ENCODE measurements at regions not wholly inside any gene's neighbourhood (a gene's known extent, or its start where the extent isn't known, plus 50 kb on each side); places are given as distances from the start of the nearest gene placed in this dataset.
A peak's percentile ranks its signal among the peaks of the same experiment; 100 is the strongest.

DNA sequence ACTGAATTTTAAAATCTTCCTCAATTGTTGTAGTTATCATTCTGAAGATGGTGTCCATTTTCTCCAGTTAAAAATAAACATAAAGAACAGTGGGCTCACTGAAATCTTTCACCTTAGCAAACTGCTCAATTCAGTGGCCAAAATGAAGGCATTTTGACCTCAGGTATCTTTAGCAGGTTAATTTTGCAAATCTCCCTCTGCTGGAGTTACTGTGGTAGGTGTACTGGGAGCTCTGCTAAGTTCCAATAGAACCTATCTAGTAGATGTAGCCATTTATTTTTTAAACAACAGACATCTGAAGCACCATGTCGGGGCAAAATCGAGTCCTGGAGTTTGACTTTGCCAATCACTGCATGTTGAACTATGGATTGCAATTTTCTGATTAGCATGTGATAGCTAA, 177.1 kb downstream of the IRS1 start:
- Mint-ChIP-seq H3K27ac (no peak overlapping the region), H3K9me3 (no peaks in the 10 kb centered on the region), H3K27me3 (ENCODE audit: low read depth) (no peaks in the 10 kb centered on the region), H3K4me3 (no peak overlapping the region), H3K4me1 (no peaks in the 10 kb centered on the region), H3K36me3 (ENCODE audit: insufficient read depth in 1 of 3, low read depth in 3 of 3) (no peaks in the 10 kb centered on the region)
- no peak overlapping the region for H2AK5ac ChIP-seq (ENCODE audit: insufficient read length, low read length)
- no peaks in the 10 kb centered on the region for H4K20me1 ChIP-seq (ENCODE audit: control insufficient read depth, insufficient read depth, insufficient read length)
- no peak overlapping the region for H3K27ac ChIP-seq (ENCODE audit: insufficient read length, low read depth, low read length)
- no peak overlapping the region for H3T11ph ChIP-seq (ENCODE audit: low read length)
- H3K9ac ChIP-seq (ENCODE audit: extremely low read depth, insufficient read length, low read length), result no peak overlapping the region
- DNase-seq, result no peak
- no peak overlapping the region for H3K56ac ChIP-seq (ENCODE audit: insufficient read length, low read depth, low read length)
- H4K91ac ChIP-seq (ENCODE audit: insufficient read length, low read depth, low read length), result no peak overlapping the region
- H3K27me3 ChIP-seq (ENCODE audit: insufficient read depth, low read length), result no peaks in the 10 kb centered on the region
- H3K18ac ChIP-seq (ENCODE audit: insufficient read length, low read depth, low read length), result no peak overlapping the region
- no peaks in the 10 kb centered on the region for H3K23me2 ChIP-seq (ENCODE audit: insufficient read length, low read depth, low read length, poor library complexity, severe bottlenecking)
- H2BK5ac ChIP-seq (ENCODE audit: insufficient read length, low read length), result no peak overlapping the region
- H3K9me3 ChIP-seq (ENCODE audit: control insufficient read depth, low read depth, low read length), result no peaks in the 10 kb centered on the region
- WGBS (ENCODE audit: extremely low coverage, insufficient read length, low lambda C conversion rate), result no CpG with 5 or more reads among the region's 2 CpGs
- H3K4me2 ChIP-seq (ENCODE audit: insufficient read depth, insufficient read length, low read length), result no peak overlapping the region
- no peak overlapping the region for H2AFZ ChIP-seq (ENCODE audit: low read length)
- no peak overlapping the region for H3K14ac ChIP-seq (ENCODE audit: insufficient read depth, low read length)
- no peak overlapping the region for H4K5ac ChIP-seq (ENCODE audit: insufficient read length, low read depth, low read length)
- no peaks in the 10 kb centered on the region for H3K79me2 ChIP-seq (ENCODE audit: insufficient read depth, low read length)
- no peak overlapping the region for H2BK12ac ChIP-seq (ENCODE audit: insufficient read length, low read depth, low read length)
- H3K79me1 ChIP-seq (ENCODE audit: insufficient read depth, low read depth, low read length, poor library complexity, severe bottlenecking), result no peaks in the 10 kb centered on the region
- H2BK15ac ChIP-seq (ENCODE audit: low read depth, low read length), result no peak overlapping the region
- H2BK120ac ChIP-seq (ENCODE audit: low read depth, low read length, poor library complexity, severe bottlenecking), result no peak overlapping the region
- H3K4me1 ChIP-seq (ENCODE audit: insufficient read depth, low read length), result no peaks in the 10 kb centered on the region
- H4K8ac ChIP-seq (replicated peaks; ENCODE audit: insufficient read length, low read depth, low read length), result no peak overlapping the region
- TF ChIP-seq, protein P1, sequence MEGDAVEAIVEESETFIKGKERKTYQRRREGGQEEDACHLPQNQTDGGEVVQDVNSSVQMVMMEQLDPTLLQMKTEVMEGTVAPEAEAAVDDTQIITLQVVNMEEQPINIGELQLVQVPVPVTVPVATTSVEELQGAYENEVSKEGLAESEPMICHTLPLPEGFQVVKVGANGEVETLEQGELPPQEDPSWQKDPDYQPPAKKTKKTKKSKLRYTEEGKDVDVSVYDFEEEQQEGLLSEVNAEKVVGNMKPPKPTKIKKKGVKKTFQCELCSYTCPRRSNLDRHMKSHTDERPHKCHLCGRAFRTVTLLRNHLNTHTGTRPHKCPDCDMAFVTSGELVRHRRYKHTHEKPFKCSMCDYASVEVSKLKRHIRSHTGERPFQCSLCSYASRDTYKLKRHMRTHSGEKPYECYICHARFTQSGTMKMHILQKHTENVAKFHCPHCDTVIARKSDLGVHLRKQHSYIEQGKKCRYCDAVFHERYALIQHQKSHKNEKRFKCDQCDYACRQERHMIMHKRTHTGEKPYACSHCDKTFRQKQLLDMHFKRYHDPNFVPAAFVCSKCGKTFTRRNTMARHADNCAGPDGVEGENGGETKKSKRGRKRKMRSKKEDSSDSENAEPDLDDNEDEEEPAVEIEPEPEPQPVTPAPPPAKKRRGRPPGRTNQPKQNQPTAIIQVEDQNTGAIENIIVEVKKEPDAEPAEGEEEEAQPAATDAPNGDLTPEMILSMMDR (conservative IDR thresholded peaks at IDR 0.05), result peak; percentile 59
- no peak overlapping the region for H3K23ac ChIP-seq (ENCODE audit: insufficient read length, low read depth, low read length)
- no peak overlapping the region for H3K4ac ChIP-seq (ENCODE audit: low read depth, low read length)
- H2BK20ac ChIP-seq (ENCODE audit: low read depth, low read length, poor library complexity, severe bottlenecking), result no peak overlapping the region

Data from H9 (cell line).